ENCODE measurements at regions not wholly inside any gene's neighbourhood (a gene's known extent, or its start where the extent isn't known, plus 50 kb on each side); places are given as distances from the start of the nearest gene placed in this dataset.
"Not testable (repeated sequence)": the region's sequence is repeated elsewhere in the genome, so short reads cannot be mapped to it uniquely, and the experiment has no call there.

GRCh38 chr20:25774203-25774602 lies 77.5 kb upstream of the ZNF337 start:
- not testable (repeated sequence) for DNase-seq

- DNase-seq, result not testable (repeated sequence)
Measured at GRCh38 chr20:25772437-25772836, 75.8 kb upstream of the ZNF337 start.

- not testable (repeated sequence) for DNase-seq
Measured at GRCh38 chr20:25771818-25772217, 75.2 kb upstream of the ZNF337 start.

GRCh38 chr20:25761596-25761995 lies 64.9 kb upstream of the ZNF337 start:
- no peak for DNase-seq

- not testable (repeated sequence) for DNase-seq
Measured at GRCh38 chr20:25761046-25761445, 64.4 kb upstream of the ZNF337 start.

GRCh38 chr20:25750765-25751696 lies 54.4 kb upstream of the ZNF337 start:
- peak; percentile 47 to 55 for DNase-seq

GRCh38 chr20:25750220-25750764 lies 53.6 kb upstream of the ZNF337 start:
- DNase-seq, result no peak

- no peak for DNase-seq
Measured at GRCh38 chr20:25749649-25750048, 53.0 kb upstream of the ZNF337 start.

Measured in activated CD4-positive, alpha-beta T cell treated with anti-CD3 and anti-CD28 coated beads for 4 hours (primary cell).